CD14-positive monocyte (primary cell): ENCODE measurements at regions not wholly inside any gene's neighbourhood (a gene's known extent, or its start where the extent isn't known, plus 50 kb on each side); places are given as distances from the start of the nearest gene placed in this dataset.

Source experiments
- DNase-seq, 3 donors: peaks; one replicate each; pipeline ENCODE4 v3.0.0-alpha.2; 2011 to 2022
- H2AFZ ChIP-seq: 2 replicates; pipeline ENCODE4 v1.6.0; 2012; ENCODE audit warnings: mild to moderate bottlenecking, low read depth, low read length, inconsistent platforms; ENCODE audit not compliant: insufficient read depth, poor library complexity, severe bottlenecking
- H3K27ac ChIP-seq, 2 donors: 1 replicate in 1 of 2; 2 replicates in 1 of 2; pipeline ENCODE4 v1.5.1; 2012 to 2013; ENCODE audit warnings: low read length in 2 of 2, control low read depth in 1 of 2, inconsistent platforms in 1 of 2, low read depth in 1 of 2, mild to moderate bottlenecking in 1 of 2
- H3K27me3 ChIP-seq, 2 donors: one replicate each; pipeline versions ENCODE4 v1.6.0 to v1.6.1; 2011 to 2013; ENCODE audit warnings: low read length in 2 of 2; ENCODE audit not compliant: control insufficient read depth in 2 of 2, insufficient read depth in 2 of 2
- H3K36me3 ChIP-seq, 2 donors: replicated peaks in 1 of 2; 1 replicate in 1 of 2; 2 replicates in 1 of 2; pipeline versions ENCODE4 v1.5.1 to v1.6.1; 2012 to 2013; ENCODE audit warnings: low read length in 2 of 2, control low read depth in 1 of 2, inconsistent platforms in 1 of 2, mild to moderate bottlenecking in 1 of 2; ENCODE audit not compliant: insufficient read depth in 2 of 2, control insufficient read depth in 1 of 2
- H3K4me1 ChIP-seq, 2 donors: 1 replicate in 1 of 2; 2 replicates in 1 of 2; pipeline versions ENCODE4 v1.5.1 to v1.6.1; 2012 to 2013; ENCODE audit warnings: low read length in 2 of 2, control low read depth in 1 of 2, inconsistent platforms in 1 of 2, mild to moderate bottlenecking in 1 of 2, moderate library complexity in 1 of 2; ENCODE audit not compliant: insufficient read depth in 2 of 2, control insufficient read depth in 1 of 2
- H3K4me2 ChIP-seq: replicated peaks from 2 replicates; pipeline ENCODE3; 2012; ENCODE audit warnings: low read length, moderate library complexity, mild to moderate bottlenecking; ENCODE audit not compliant: poor library complexity, severe bottlenecking; ENCODE audit errors: extremely low read depth
- H3K4me3 ChIP-seq, 3 experiments: fragments of 200-600 bp in 1 of 3; sonication (generic) in 1 of 3; replicated peaks in 1 of 3; 1 replicate in 2 of 3; 2 replicates in 1 of 3; pipeline ENCODE4 v1.5.1; 2011 to 2013; ENCODE audit warnings: low read length in 3 of 3, mild to moderate bottlenecking in 3 of 3, control low read depth in 2 of 3, low read depth in 2 of 3, inconsistent platforms in 1 of 3, moderate library complexity in 1 of 3
- H3K79me2 ChIP-seq: 2 replicates; pipeline ENCODE4 v1.6.0; 2012; ENCODE audit warnings: mild to moderate bottlenecking, control low read depth, inconsistent platforms, low read length, moderate library complexity; ENCODE audit not compliant: insufficient read depth
- H3K9ac ChIP-seq: 2 replicates; pipeline ENCODE4 v1.6.0; 2017; ENCODE audit warnings: low read length, mild to moderate bottlenecking; ENCODE audit not compliant: insufficient read depth, poor library complexity, severe bottlenecking
- H3K9me3 ChIP-seq, 2 donors: replicated peaks in 1 of 2; 1 replicate in 1 of 2; 2 replicates in 1 of 2; pipeline versions ENCODE4 v1.5.1 to v1.6.1; 2012 to 2013; ENCODE audit warnings: low read length in 2 of 2, control low read depth in 1 of 2; ENCODE audit not compliant: control insufficient read depth in 1 of 2, insufficient read depth in 1 of 2
- H4K20me1 ChIP-seq: 2 replicates; pipeline ENCODE4 v1.6.0; 2012; ENCODE audit warnings: mild to moderate bottlenecking, low read length, control low read depth, moderate library complexity; ENCODE audit not compliant: insufficient read depth
- H3K27ac Mint-ChIP-seq, 7 donors: one replicate each; pipeline ENCODE4 v1.8.0; 2020; ENCODE audit warnings: mild to moderate bottlenecking in 7 of 7, mixed read lengths in 7 of 7, moderate library complexity in 6 of 7, inconsistent platforms in 2 of 7
- H3K27me3 Mint-ChIP-seq, 3 donors: one replicate each; pipeline ENCODE4 v1.8.0; 2021 to 2022; ENCODE audit warnings: low read depth in 3 of 3, mild to moderate bottlenecking in 3 of 3, mixed read lengths in 3 of 3, moderate library complexity in 3 of 3, inconsistent platforms in 1 of 3
- H3K36me3 Mint-ChIP-seq, 2 donors: one replicate each; pipeline ENCODE4 v1.8.0; 2020; ENCODE audit warnings: mixed read lengths in 2 of 2, inconsistent platforms in 1 of 2, mild to moderate bottlenecking in 1 of 2
- H3K4me1 Mint-ChIP-seq: one replicate; pipeline ENCODE4 v1.8.0; 2020; ENCODE audit warnings: mild to moderate bottlenecking, mixed read lengths
- H3K4me3 Mint-ChIP-seq, 2 donors: one replicate each; pipeline ENCODE4 v1.8.0; 2020; ENCODE audit warnings: mild to moderate bottlenecking in 2 of 2, mixed read lengths in 2 of 2, moderate library complexity in 1 of 2
- H3K9me3 Mint-ChIP-seq, 7 donors: one replicate each; pipeline ENCODE4 v1.8.0; 2020 to 2022; ENCODE audit warnings: mixed read lengths in 7 of 7, mild to moderate bottlenecking in 6 of 7, moderate library complexity in 6 of 7, inconsistent platforms in 2 of 7
- WGBS: methylation state at CpG from one replicate; pipeline ENCODE4 v1.1.5; 2013; ENCODE audit warnings: missing lambda C conversion rate; ENCODE audit not compliant: insufficient coverage; 5-methylcytosine and 5-hydroxymethylcytosine counted together
- intact Hi-C, 2 donors: fragments of 100-400 bp; cut with micrococcal nuclease; formaldehyde crosslinking; loops; one replicate each; pipeline versions ENCODE4 v1.15.0 to v1.15.1; 2023
- TF ChIP-seq, protein P1 (sequence below): fragments of 200-600 bp; IDR thresholded peaks from one replicate; pipeline ENCODE4 v1.8.0; 2022; ENCODE audit warnings: antibody characterized with exemption, mild to moderate bottlenecking

DNA sequence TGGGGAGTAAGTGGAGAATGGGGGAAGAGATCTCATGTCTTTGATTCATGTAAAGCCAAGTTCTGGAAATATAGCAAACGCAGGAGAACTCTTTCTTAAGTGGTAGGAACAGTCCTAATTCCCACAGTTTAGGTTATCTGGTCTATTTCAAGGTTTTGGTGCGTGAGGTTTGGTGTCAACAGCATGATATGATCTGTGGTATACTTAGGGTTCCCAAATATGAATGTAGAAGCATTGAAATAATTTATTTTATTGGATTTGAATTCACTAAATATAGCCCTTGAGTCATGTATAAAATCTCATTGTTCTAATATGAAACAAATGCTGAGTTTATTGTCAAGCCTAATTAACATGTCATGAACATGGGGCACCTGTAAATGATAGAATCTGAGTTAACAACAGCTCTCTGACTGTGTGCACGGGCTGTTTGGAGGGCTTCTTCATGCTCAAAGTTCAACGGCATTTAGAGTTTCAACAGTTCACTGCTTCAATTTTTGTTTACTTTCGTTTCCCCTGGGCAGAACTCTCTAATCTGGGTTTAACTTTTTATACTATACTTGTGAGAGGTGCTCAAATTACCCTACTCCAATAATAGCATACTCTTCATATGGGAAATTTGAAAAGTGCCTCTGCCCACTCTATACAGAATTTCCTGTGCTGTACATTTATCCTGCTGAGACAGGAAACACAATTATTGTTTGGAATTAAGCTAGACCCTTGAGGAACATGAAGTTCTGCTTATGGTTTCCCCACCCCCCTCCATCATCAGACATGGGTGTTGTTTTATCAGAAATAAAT lies 236.3 kb upstream of the ZNF217 start:
- Histone ChIP-seq H2AFZ (peak overlapping the region; percentile 82), H3K9me3 (no peaks in the 10 kb centered on the region), H3K79me2 (no peaks in the 10 kb centered on the region), H3K4me3 (peak overlapping the region; percentile 19 to 70 (median 47)), H3K27ac (peak overlapping the region; percentile 32 to 92), H3K4me2 (peak overlapping the region; percentile 72), H4K20me1 (no peaks in the 10 kb centered on the region), H3K4me1 (peaks cover 52 to 64% of the 10 kb centered on the region in 2 donors), H3K36me3 (no peaks in the 10 kb centered on the region), H3K9ac (peak overlapping the region; percentile 60), H3K27me3 (no peaks in the 10 kb centered on the region)
- intact Hi-C loops, result loop anchor here (5.0 to 10.0 kb wide), 4 partner anchors 37 to 255 kb away; no protein-coding TSS in a partner anchor
- H3K4me3 Mint-ChIP-seq, result peak overlapping the region; percentile 56 to 88
- no peaks in the 10 kb centered on the region for H3K36me3 Mint-ChIP-seq
- H3K27ac Mint-ChIP-seq, result peak overlapping the region; percentile 42 to 94 (median 86)
- peaks cover 63% of the 10 kb centered on the region for H3K4me1 Mint-ChIP-seq
- TF ChIP-seq, protein P1, sequence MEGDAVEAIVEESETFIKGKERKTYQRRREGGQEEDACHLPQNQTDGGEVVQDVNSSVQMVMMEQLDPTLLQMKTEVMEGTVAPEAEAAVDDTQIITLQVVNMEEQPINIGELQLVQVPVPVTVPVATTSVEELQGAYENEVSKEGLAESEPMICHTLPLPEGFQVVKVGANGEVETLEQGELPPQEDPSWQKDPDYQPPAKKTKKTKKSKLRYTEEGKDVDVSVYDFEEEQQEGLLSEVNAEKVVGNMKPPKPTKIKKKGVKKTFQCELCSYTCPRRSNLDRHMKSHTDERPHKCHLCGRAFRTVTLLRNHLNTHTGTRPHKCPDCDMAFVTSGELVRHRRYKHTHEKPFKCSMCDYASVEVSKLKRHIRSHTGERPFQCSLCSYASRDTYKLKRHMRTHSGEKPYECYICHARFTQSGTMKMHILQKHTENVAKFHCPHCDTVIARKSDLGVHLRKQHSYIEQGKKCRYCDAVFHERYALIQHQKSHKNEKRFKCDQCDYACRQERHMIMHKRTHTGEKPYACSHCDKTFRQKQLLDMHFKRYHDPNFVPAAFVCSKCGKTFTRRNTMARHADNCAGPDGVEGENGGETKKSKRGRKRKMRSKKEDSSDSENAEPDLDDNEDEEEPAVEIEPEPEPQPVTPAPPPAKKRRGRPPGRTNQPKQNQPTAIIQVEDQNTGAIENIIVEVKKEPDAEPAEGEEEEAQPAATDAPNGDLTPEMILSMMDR, result no peak
- H3K9me3 Mint-ChIP-seq, result no peaks in the 10 kb centered on the region
- peaks cover 0 to 4% (median 1%) of the 10 kb centered on the region in 3 donors for H3K27me3 Mint-ChIP-seq
- DNase-seq, result peak in 2 of 3 donors; percentile 36 to 44
- 0% methylated on average over 1 of the region's 5 CpGs for WGBS

DNA sequence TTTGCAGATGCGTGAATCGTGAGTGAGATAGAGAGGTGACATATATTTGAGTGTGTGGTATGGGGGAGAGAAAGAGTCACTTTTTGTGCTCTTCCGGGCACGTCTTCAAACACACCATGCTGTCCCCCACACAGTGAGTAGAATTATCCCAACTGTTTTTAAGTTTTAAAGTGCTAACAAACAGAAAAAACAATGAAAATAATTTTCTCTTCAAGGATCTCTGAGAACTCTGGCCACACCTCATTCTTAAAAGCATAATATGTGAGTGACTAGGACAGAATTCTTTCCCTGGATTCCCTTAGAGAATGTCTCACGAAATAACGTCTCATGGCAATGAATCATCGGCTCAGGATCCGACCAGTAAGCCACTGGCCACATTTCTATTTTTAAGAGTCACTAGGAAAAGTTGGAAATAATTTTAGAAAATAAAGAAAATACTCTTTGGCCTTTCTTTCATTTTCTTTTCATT lies 235.7 kb upstream of the ZNF217 start:
- Histone ChIP-seq H3K79me2 (no peaks in the 10 kb centered on the region), H3K27ac (peak overlapping the region; percentile 32 to 92), H3K4me2 (peak overlapping the region; percentile 72), H3K9me3 (no peaks in the 10 kb centered on the region), H3K4me3 (peak overlapping the region; percentile 19 to 70 (median 47)), H3K4me1 (peaks cover 45 to 57% of the 10 kb centered on the region in 2 donors), H3K36me3 (no peaks in the 10 kb centered on the region), H2AFZ (peak overlapping the region; percentile 82), H4K20me1 (no peaks in the 10 kb centered on the region), H3K9ac (peak overlapping the region; percentile 60), H3K27me3 (no peaks in the 10 kb centered on the region)
- intact Hi-C loops, result loop anchor here in 1 of 2 donors (5.0 kb wide), 2 partner anchors 38 to 83 kb away; no protein-coding TSS in a partner anchor
- TF ChIP-seq, protein P1, result no peak
- Mint-ChIP-seq H3K9me3 (no peaks in the 10 kb centered on the region), H3K4me3 (peak overlapping the region; percentile 56 to 88), H3K27ac (peak overlapping the region; percentile 1 to 94 (median 86)), H3K36me3 (no peaks in the 10 kb centered on the region), H3K27me3 (peaks cover 0 to 3% (median 1%) of the 10 kb centered on the region in 3 donors), H3K4me1 (peaks cover 57% of the 10 kb centered on the region)
- no CpG with 5 or more reads among the region's 8 CpGs for WGBS
- peak; percentile 72 to 91 (median 90) for DNase-seq
